WTC11 (cell line): ENCODE measurements at regions not wholly inside any gene's neighbourhood (a gene's known extent, or its start where the extent isn't known, plus 50 kb on each side); places are given as distances from the start of the nearest gene placed in this dataset.

Source experiments
- ATAC-seq: fragments of 200-7000 bp; cut with Tn5 transposase; 2 replicates; pipeline ENCODE4 v1.10.0; 2021; ENCODE audit warnings: mild to moderate bottlenecking, moderate library complexity
- CTCF ChIA-PET: fragments of 300-600 bp; sonication (Branson Sonifier 250); formaldehyde crosslinking; loops from one replicate; lab custom pipeline; 2021; ENCODE audit warnings: antibody characterized with exemption; lab: Charles Lee
- POLR2A ChIA-PET: fragments of 350-600 bp; sonication (Branson Sonifier 250); formaldehyde crosslinking; loops from one replicate; lab custom pipeline; 2021; ENCODE audit warnings: antibody characterized with exemption; lab: Charles Lee
- DNase-seq: peaks from one replicate; pipeline ENCODE4 v3.0.0; 2021; ENCODE audit warnings: low spot score
- H3K27ac Mint-ChIP-seq: 2 replicates; pipeline ENCODE4 v1.8.0; 2021; ENCODE audit warnings: mixed read lengths
- H3K27me3 Mint-ChIP-seq: 2 replicates; pipeline ENCODE4 v1.8.0; 2021; ENCODE audit warnings: low read depth, mild to moderate bottlenecking, moderate library complexity, mixed read lengths
- H3K36me3 Mint-ChIP-seq: 2 replicates; pipeline ENCODE4 v1.8.0; 2021; ENCODE audit warnings: mixed read lengths
- H3K4me1 Mint-ChIP-seq: 2 replicates; pipeline ENCODE4 v1.8.0; 2022; ENCODE audit warnings: mixed read lengths
- H3K4me3 Mint-ChIP-seq: 2 replicates; pipeline ENCODE4 v1.8.0; 2021; ENCODE audit warnings: mild to moderate bottlenecking, moderate library complexity, mixed read lengths
- H3K9me3 Mint-ChIP-seq: 2 replicates; pipeline ENCODE4 v1.8.0; 2021; ENCODE audit warnings: mixed read lengths
- CREB1 ChIP-seq: sonication (generic); formaldehyde crosslinking; IDR thresholded peaks from 2 replicates; pipeline ENCODE4 v1.8.0; 2023; ENCODE audit warnings: mild to moderate bottlenecking, missing genetic modification reagents
- E2F1 ChIP-seq: sonication (generic); formaldehyde crosslinking; IDR thresholded peaks from 2 replicates; pipeline ENCODE4 v1.8.0; 2022; ENCODE audit warnings: mild to moderate bottlenecking, missing genetic modification reagents
- ERG ChIP-seq: fragments of 250-450 bp; sonication (Bioruptor Pico); IDR thresholded peaks from 2 replicates; pipeline ENCODE4 v1.8.0; 2021; ENCODE audit warnings: mild to moderate bottlenecking
- FOXJ3 ChIP-seq: sonication (generic); formaldehyde crosslinking; IDR thresholded peaks from 2 replicates; pipeline ENCODE4 v1.9.0; 2021; ENCODE audit warnings: missing genetic modification reagents, mild to moderate bottlenecking, borderline replicate concordance
- FOXK1 ChIP-seq: sonication (generic); formaldehyde crosslinking; IDR thresholded peaks from 2 replicates; pipeline ENCODE4 v1.8.0; 2022; ENCODE audit warnings: mild to moderate bottlenecking, moderate library complexity, missing genetic modification reagents
- NFATC4 ChIP-seq: fragments of 250-450 bp; sonication (Bioruptor Pico); IDR thresholded peaks from 2 replicates; pipeline ENCODE4 v1.9.0; 2021; ENCODE audit warnings: mild to moderate bottlenecking
- NFYB ChIP-seq: sonication (generic); formaldehyde crosslinking; conservative IDR thresholded peaks from 2 replicates; pipeline ENCODE4 v1.8.0; 2022; ENCODE audit warnings: low read depth, missing genetic modification reagents
- NR1H2 ChIP-seq: sonication (generic); formaldehyde crosslinking; IDR thresholded peaks from 2 replicates; pipeline ENCODE4 v1.9.0; 2021; ENCODE audit warnings: mild to moderate bottlenecking, moderate library complexity, missing genetic modification reagents
- NR3C1 ChIP-seq: sonication (generic); formaldehyde crosslinking; conservative IDR thresholded peaks from 2 replicates; pipeline ENCODE4 v1.8.1; 2023; ENCODE audit warnings: low read depth, mild to moderate bottlenecking, missing genetic modification reagents
- PRRX2 ChIP-seq: fragments of 250-450 bp; sonication (Bioruptor Pico); IDR thresholded peaks from 2 replicates; pipeline ENCODE4 v1.8.0; 2021; ENCODE audit warnings: mild to moderate bottlenecking
- SMAD3 ChIP-seq: sonication (generic); formaldehyde crosslinking; IDR thresholded peaks from 2 replicates; pipeline ENCODE4 v1.8.0; 2022; ENCODE audit warnings: missing genetic modification reagents, mild to moderate bottlenecking, borderline replicate concordance
- STAT6 ChIP-seq: sonication (generic); formaldehyde crosslinking; conservative IDR thresholded peaks from 2 replicates; pipeline ENCODE4 v1.8.1; 2023; ENCODE audit warnings: mild to moderate bottlenecking, low read depth, missing genetic modification reagents, moderate library complexity
- ZNF121 ChIP-seq: sonication (generic); formaldehyde crosslinking; IDR thresholded peaks from 2 replicates; pipeline ENCODE4 v1.8.0; 2023; ENCODE audit warnings: missing genetic modification reagents
- ZNF671 ChIP-seq: fragments of 250-450 bp; sonication (Bioruptor Pico); IDR thresholded peaks from 2 replicates; pipeline ENCODE4 v1.8.0; 2021; ENCODE audit warnings: mild to moderate bottlenecking
- TF ChIP-seq, protein P1 (sequence below): sonication (generic); formaldehyde crosslinking; IDR thresholded peaks from 2 replicates; pipeline ENCODE4 v1.8.1; 2023; ENCODE audit warnings: mild to moderate bottlenecking, missing genetic modification reagents
- TF ChIP-seq, protein P2 (sequence below): fragments of 200-600 bp; IDR thresholded peaks from 2 replicates; pipeline ENCODE4 v1.8.0; 2022; ENCODE audit warnings: antibody characterized with exemption
- TF ChIP-seq, protein P3 (sequence below): sonication (generic); formaldehyde crosslinking; IDR thresholded peaks from 2 replicates; pipeline ENCODE4 v1.8.0; 2022; ENCODE audit warnings: mild to moderate bottlenecking, missing genetic modification reagents

DNA sequence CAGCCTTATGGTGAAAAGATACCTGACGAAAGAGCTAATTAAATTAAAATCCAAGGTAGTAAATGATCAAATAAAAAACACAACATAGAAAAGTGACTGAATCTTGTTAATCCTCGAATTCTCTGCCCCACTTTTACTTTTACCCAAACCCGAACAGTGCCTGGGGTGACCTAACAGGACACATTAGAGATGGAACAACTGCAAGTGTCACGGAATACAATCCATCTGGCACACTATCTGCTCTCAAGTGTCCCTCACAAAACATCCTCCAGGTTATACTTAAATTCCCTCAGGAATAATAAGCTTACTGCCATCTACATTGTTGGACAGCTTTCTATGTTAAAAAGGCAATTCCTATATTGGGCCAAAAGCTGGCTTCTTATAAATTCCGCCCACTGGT lies 236.3 kb upstream of the SLC14A2 start:
- Mint-ChIP-seq H3K27me3 (no peaks in the 10 kb centered on the region; the same call in 1 of the 2 replicates), H3K27ac (no peak overlapping the region), H3K9me3 (no peaks in the 10 kb centered on the region), H3K4me1 (no peaks in the 10 kb centered on the region), H3K36me3 (no peaks in the 10 kb centered on the region), H3K4me3 (no peak overlapping the region)
- ATAC-seq (no peak), DNase-seq (no peak)
- ChIA-PET POLR2A (no interaction called here), CTCF (no interaction called here)
- no peak for TF ChIP-seq NFATC4 (CRISPR knock-in tag)
- no peak for TF ChIP-seq PRRX2 (CRISPR knock-in tag)
- TF ChIP-seq, all 79 proteins: peak for 0

GRCh38 chr18:45379903-45380302 lies 235.4 kb upstream of the SLC14A2 start:
- no peaks in the 10 kb centered on the region for H3K36me3 Mint-ChIP-seq

GRCh38 chr18:45381282-45381681 lies 234.0 kb upstream of the SLC14A2 start:
- ChIA-PET CTCF (no interaction called here), POLR2A (no interaction called here)
- DNase-seq (no peak), ATAC-seq (no peak)
- TF ChIP-seq ERG (CRISPR knock-in tag) (no peak), NFATC4 (CRISPR knock-in tag) (no peak), SMAD3 (CRISPR knock-in tag) (no peak), NR1H2 (CRISPR knock-in tag) (no peak), FOXJ3 (CRISPR knock-in tag) (no peak), FOXK1 (no peak), ZNF671 (CRISPR knock-in tag) (no peak), NFYB (no peak)
- TF ChIP-seq, protein P1, sequence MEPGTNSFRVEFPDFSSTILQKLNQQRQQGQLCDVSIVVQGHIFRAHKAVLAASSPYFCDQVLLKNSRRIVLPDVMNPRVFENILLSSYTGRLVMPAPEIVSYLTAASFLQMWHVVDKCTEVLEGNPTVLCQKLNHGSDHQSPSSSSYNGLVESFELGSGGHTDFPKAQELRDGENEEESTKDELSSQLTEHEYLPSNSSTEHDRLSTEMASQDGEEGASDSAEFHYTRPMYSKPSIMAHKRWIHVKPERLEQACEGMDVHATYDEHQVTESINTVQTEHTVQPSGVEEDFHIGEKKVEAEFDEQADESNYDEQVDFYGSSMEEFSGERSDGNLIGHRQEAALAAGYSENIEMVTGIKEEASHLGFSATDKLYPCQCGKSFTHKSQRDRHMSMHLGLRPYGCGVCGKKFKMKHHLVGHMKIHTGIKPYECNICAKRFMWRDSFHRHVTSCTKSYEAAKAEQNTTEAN (CRISPR knock-in tag): no peak
- H3K27me3 Mint-ChIP-seq: no peaks in the 10 kb centered on the region; the same call in 1 of the 2 replicates
- H3K4me1 Mint-ChIP-seq: peaks cover 8% of the 10 kb centered on the region
- H3K4me3 Mint-ChIP-seq: no peak overlapping the region
- H3K9me3 Mint-ChIP-seq: no peaks in the 10 kb centered on the region
- no peaks in the 10 kb centered on the region for H3K36me3 Mint-ChIP-seq
- no peak overlapping the region for H3K27ac Mint-ChIP-seq

More at GRCh38 chr18:45379903-45380302, 235.4 kb upstream of the SLC14A2 start:
- ChIA-PET POLR2A (no interaction called here), CTCF (no interaction called here)
- peaks cover 5% of the 10 kb centered on the region for H3K4me1 Mint-ChIP-seq
- DNase-seq (no peak), ATAC-seq (no peak)
- no peak for TF ChIP-seq NR3C1
- no peak overlapping the region for H3K4me3 Mint-ChIP-seq
- H3K9me3 Mint-ChIP-seq: no peaks in the 10 kb centered on the region
- no peak overlapping the region for H3K27ac Mint-ChIP-seq
- H3K27me3 Mint-ChIP-seq: no peaks in the 10 kb centered on the region; the same call in 1 of the 2 replicates

DNA sequence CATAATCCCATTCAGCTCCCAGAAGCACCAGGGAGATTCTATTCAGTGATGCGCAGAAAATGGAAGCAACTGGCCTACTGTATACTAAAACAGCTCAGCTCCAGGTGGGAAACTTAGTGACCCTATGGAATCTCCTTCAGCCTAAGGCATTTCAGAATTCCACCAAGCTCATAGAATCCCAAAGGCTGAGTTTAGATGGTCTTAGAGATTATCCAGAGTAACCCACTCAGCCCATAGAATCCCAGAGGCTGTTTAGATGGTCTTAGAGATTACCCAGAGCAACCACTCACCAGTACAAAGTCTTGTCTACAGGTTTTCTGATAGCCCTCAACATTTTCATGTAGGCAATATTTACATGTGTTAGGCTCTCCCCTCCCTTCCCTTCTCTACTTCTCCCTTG lies 232.0 kb upstream of the SLC14A2 start:
- Mint-ChIP-seq H3K27ac (no peak overlapping the region), H3K9me3 (no peaks in the 10 kb centered on the region), H3K4me1 (peaks cover 8% of the 10 kb centered on the region), H3K27me3 (no peaks in the 10 kb centered on the region; the same call in 1 of the 2 replicates), H3K4me3 (no peak overlapping the region), H3K36me3 (no peaks in the 10 kb centered on the region)
- POLR2A ChIA-PET: no interaction called here
- DNase-seq: no peak
- ATAC-seq: no peak
- CTCF ChIA-PET: interaction anchor here (1.1 to 1.2 kb wide), 2 partner anchors 66 to 67 kb away, joined by 3 read pairs; no protein-coding TSS in a partner anchor
- TF ChIP-seq, protein P2, sequence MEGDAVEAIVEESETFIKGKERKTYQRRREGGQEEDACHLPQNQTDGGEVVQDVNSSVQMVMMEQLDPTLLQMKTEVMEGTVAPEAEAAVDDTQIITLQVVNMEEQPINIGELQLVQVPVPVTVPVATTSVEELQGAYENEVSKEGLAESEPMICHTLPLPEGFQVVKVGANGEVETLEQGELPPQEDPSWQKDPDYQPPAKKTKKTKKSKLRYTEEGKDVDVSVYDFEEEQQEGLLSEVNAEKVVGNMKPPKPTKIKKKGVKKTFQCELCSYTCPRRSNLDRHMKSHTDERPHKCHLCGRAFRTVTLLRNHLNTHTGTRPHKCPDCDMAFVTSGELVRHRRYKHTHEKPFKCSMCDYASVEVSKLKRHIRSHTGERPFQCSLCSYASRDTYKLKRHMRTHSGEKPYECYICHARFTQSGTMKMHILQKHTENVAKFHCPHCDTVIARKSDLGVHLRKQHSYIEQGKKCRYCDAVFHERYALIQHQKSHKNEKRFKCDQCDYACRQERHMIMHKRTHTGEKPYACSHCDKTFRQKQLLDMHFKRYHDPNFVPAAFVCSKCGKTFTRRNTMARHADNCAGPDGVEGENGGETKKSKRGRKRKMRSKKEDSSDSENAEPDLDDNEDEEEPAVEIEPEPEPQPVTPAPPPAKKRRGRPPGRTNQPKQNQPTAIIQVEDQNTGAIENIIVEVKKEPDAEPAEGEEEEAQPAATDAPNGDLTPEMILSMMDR: no peak
- TF ChIP-seq CREB1 (no peak), ERG (CRISPR knock-in tag) (no peak), NR1H2 (CRISPR knock-in tag) (no peak), STAT6 (CRISPR knock-in tag) (no peak), E2F1 (no peak), ZNF121 (CRISPR knock-in tag) (no peak)
- TF ChIP-seq, protein P3, sequence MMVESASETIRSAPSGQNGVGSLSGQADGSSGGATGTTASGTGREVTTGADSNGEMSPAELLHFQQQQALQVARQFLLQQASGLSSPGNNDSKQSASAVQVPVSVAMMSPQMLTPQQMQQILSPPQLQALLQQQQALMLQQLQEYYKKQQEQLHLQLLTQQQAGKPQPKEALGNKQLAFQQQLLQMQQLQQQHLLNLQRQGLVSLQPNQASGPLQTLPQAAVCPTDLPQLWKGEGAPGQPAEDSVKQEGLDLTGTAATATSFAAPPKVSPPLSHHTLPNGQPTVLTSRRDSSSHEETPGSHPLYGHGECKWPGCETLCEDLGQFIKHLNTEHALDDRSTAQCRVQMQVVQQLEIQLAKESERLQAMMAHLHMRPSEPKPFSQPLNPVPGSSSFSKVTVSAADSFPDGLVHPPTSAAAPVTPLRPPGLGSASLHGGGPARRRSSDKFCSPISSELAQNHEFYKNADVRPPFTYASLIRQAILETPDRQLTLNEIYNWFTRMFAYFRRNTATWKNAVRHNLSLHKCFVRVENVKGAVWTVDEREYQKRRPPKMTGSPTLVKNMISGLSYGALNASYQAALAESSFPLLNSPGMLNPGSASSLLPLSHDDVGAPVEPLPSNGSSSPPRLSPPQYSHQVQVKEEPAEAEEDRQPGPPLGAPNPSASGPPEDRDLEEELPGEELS (CRISPR knock-in tag): no peak
